ENCODE measurements at regions not wholly inside any gene's neighbourhood (a gene's known extent, or its start where the extent isn't known, plus 50 kb on each side); places are given as distances from the start of the nearest gene placed in this dataset.

GRCh38 chr2:204362581-204362980, 182.7 kb upstream of the PARD3B start:
- TF ChIP-seq CTCF (conservative IDR thresholded peaks at IDR 0.05; ENCODE audit: low read depth, low read length) = no peak
- H3K4me3 ChIP-seq (ENCODE audit: low read length) = no peak overlapping the region
- DNase-seq (ENCODE audit: low read depth) = no peak

GRCh38 chr2:204363513-204363912, 181.8 kb upstream of the PARD3B start:
- no peak for TF ChIP-seq CTCF (conservative IDR thresholded peaks at IDR 0.05; ENCODE audit: low read depth, low read length)
- no peak for DNase-seq (ENCODE audit: low read depth)
- H3K4me3 ChIP-seq (ENCODE audit: low read length) = no peak overlapping the region

- DNase-seq (ENCODE audit: low read depth) = peak; percentile 94
- no peak overlapping the region for H3K4me3 ChIP-seq (ENCODE audit: low read length)
- TF ChIP-seq CTCF (conservative IDR thresholded peaks at IDR 0.05; ENCODE audit: low read depth, low read length) = no peak
Observed at GRCh38 chr2:204364860-204365535, 180.3 kb upstream of the PARD3B start.

GRCh38 chr2:204365811-204366210, 179.5 kb upstream of the PARD3B start:
- H3K4me3 ChIP-seq (ENCODE audit: low read length) = no peak overlapping the region
- no peak for TF ChIP-seq CTCF (conservative IDR thresholded peaks at IDR 0.05; ENCODE audit: low read depth, low read length)
- DNase-seq (ENCODE audit: low read depth) = peak; percentile 93

- H3K4me3 ChIP-seq (ENCODE audit: low read length) = no peak overlapping the region
- DNase-seq (ENCODE audit: low read depth) = no peak
- TF ChIP-seq CTCF (conservative IDR thresholded peaks at IDR 0.05; ENCODE audit: low read depth, low read length) = no peak
Observed at GRCh38 chr2:204367466-204367865, 177.8 kb upstream of the PARD3B start.

GRCh38 chr2:204370172-204370718, 175.0 kb upstream of the PARD3B start:
- no peak overlapping the region for H3K4me3 ChIP-seq (ENCODE audit: low read length)
- DNase-seq (ENCODE audit: low read depth) = no peak
- TF ChIP-seq CTCF (conservative IDR thresholded peaks at IDR 0.05; ENCODE audit: low read depth, low read length) = no peak

GRCh38 chr2:204373942-204374341, 171.3 kb upstream of the PARD3B start:
- no peak for TF ChIP-seq CTCF (conservative IDR thresholded peaks at IDR 0.05; ENCODE audit: low read depth, low read length)
- H3K4me3 ChIP-seq (ENCODE audit: low read length) = no peak overlapping the region
- no peak for DNase-seq (ENCODE audit: low read depth)

All from retinal pigment epithelial cell (primary cell).